ENCODE measurements at regions not wholly inside any gene's neighbourhood (a gene's known extent, or its start where the extent isn't known, plus 50 kb on each side); places are given as distances from the start of the nearest gene placed in this dataset.
"Not testable (repeated sequence)": the region's sequence is repeated elsewhere in the genome, so short reads cannot be mapped to it uniquely, and the experiment has no call there.

GRCh38 chr5:106017243-106017857 is 1653.4 kb downstream of the EFNA5 start:
- no peak overlapping the region for H3K4me3 ChIP-seq (ENCODE audit: low read length)

GRCh38 chr5:106014262-106014661 is 1656.5 kb downstream of the EFNA5 start:
- TF ChIP-seq CTCF (conservative IDR thresholded peaks at IDR 0.05; ENCODE audit: low read length): no peak
- DNase-seq (ENCODE audit: low read depth): no peak
- H3K4me3 ChIP-seq (ENCODE audit: low read length): no peak overlapping the region

More at GRCh38 chr5:106017243-106017857, 1653.4 kb downstream of the EFNA5 start:
- TF ChIP-seq CTCF (conservative IDR thresholded peaks at IDR 0.05; ENCODE audit: low read length): no peak
- no peak for DNase-seq (ENCODE audit: low read depth)

GRCh38 chr5:106006242-106006641 is 1664.5 kb downstream of the EFNA5 start:
- no peak for DNase-seq (ENCODE audit: low read depth)
- no peak for TF ChIP-seq CTCF (conservative IDR thresholded peaks at IDR 0.05; ENCODE audit: low read length)
- no peak overlapping the region for H3K4me3 ChIP-seq (ENCODE audit: low read length)

- not testable (repeated sequence) for H3K4me3 ChIP-seq (ENCODE audit: low read length); DNase-seq (ENCODE audit: low read depth)
Observed at GRCh38 chr5:105998991-105999390, 1671.7 kb downstream of the EFNA5 start.

GRCh38 chr5:105993027-105993426 is 1677.7 kb downstream of the EFNA5 start:
- H3K4me3 ChIP-seq (ENCODE audit: low read length): no peak overlapping the region
- DNase-seq (ENCODE audit: low read depth): no peak
- no peak for TF ChIP-seq CTCF (conservative IDR thresholded peaks at IDR 0.05; ENCODE audit: low read length)

GRCh38 chr5:105982526-105982925 is 1688.2 kb downstream of the EFNA5 start:
- no peak overlapping the region for H3K4me3 ChIP-seq (ENCODE audit: low read length)
- TF ChIP-seq CTCF (conservative IDR thresholded peaks at IDR 0.05; ENCODE audit: low read length): no peak
- no peak for DNase-seq (ENCODE audit: low read depth)

- H3K4me3 ChIP-seq (ENCODE audit: low read length): no peak overlapping the region
- peak; percentile 1 for DNase-seq (ENCODE audit: low read depth)
- TF ChIP-seq CTCF (conservative IDR thresholded peaks at IDR 0.05; ENCODE audit: low read length): no peak
Observed at GRCh38 chr5:105978011-105978410, 1692.7 kb downstream of the EFNA5 start.

GRCh38 chr5:105977163-105977562 is 1693.6 kb downstream of the EFNA5 start:
- no peak overlapping the region for H3K4me3 ChIP-seq (ENCODE audit: low read length)
- no peak for DNase-seq (ENCODE audit: low read depth)
- TF ChIP-seq CTCF (conservative IDR thresholded peaks at IDR 0.05; ENCODE audit: low read length): no peak
